ENCODE measurements at regions not wholly inside any gene's neighbourhood (a gene's known extent, or its start where the extent isn't known, plus 50 kb on each side); places are given as distances from the start of the nearest gene placed in this dataset.

- Mint-ChIP-seq H3K4me3 (no peak overlapping the region), H3K27me3 (ENCODE audit: insufficient read depth, low read depth) (no peaks in the 10 kb centered on the region), H3K27ac (no peak overlapping the region), H3K4me1 (peaks cover 13% of the 10 kb centered on the region), H3K36me3 (no peaks in the 10 kb centered on the region), H3K9me3 (peaks cover 5% of the 10 kb centered on the region)
- Histone ChIP-seq H3K27me3 (no peaks in the 10 kb centered on the region), H3K4me3 (no peak overlapping the region), H3K4me2 (no peak overlapping the region), H3K79me2 (ENCODE audit: low read depth) (no peaks in the 10 kb centered on the region), H2AFZ (replicated peaks) (no peak overlapping the region), H3K36me3 (no peaks in the 10 kb centered on the region), H3K9ac (no peak overlapping the region), H3K27ac (no peak overlapping the region), H3K9me3 (ENCODE audit: low read depth) (no peaks in the 10 kb centered on the region), H3K4me1 (peaks cover 6% of the 10 kb centered on the region), H3F3A (ENCODE audit: low read depth) (no peaks in the 10 kb centered on the region), H4K20me1 (ENCODE audit: low read depth) (no peaks in the 10 kb centered on the region)
- TF ChIP-seq EZH2phosphoT487 (IDR thresholded peaks at IDR 0.05) (no peak), CTCF (IDR thresholded peaks at IDR 0.05) (no peak), EZH2 (IDR thresholded peaks at IDR 0.05) (no peak)
- DNase-seq (ENCODE audit: low spot score) = no peak
Observed at GRCh38 chr3:99482191-99482590, 156.2 kb upstream of the COL8A1 start.

GRCh38 chr3:99481561-99481960, 156.8 kb upstream of the COL8A1 start:
- Histone ChIP-seq H4K20me1 (ENCODE audit: low read depth) (no peaks in the 10 kb centered on the region), H3K27ac (no peak overlapping the region), H3K9ac (no peak overlapping the region), H3K4me2 (no peak overlapping the region), H3K79me2 (ENCODE audit: low read depth) (no peaks in the 10 kb centered on the region), H3K4me1 (peaks cover 6% of the 10 kb centered on the region), H3K36me3 (no peaks in the 10 kb centered on the region), H3K27me3 (no peaks in the 10 kb centered on the region), H3K4me3 (no peak overlapping the region), H2AFZ (replicated peaks) (no peak overlapping the region), H3K9me3 (ENCODE audit: low read depth) (no peaks in the 10 kb centered on the region), H3F3A (ENCODE audit: low read depth) (no peaks in the 10 kb centered on the region)
- TF ChIP-seq CTCF (IDR thresholded peaks at IDR 0.05) (no peak), EZH2 (IDR thresholded peaks at IDR 0.05) (no peak), EZH2phosphoT487 (IDR thresholded peaks at IDR 0.05) (no peak)
- Mint-ChIP-seq H3K27ac (no peak overlapping the region), H3K9me3 (peaks cover 3% of the 10 kb centered on the region), H3K4me3 (no peak overlapping the region), H3K27me3 (ENCODE audit: insufficient read depth, low read depth) (peaks cover under 1% of the 10 kb centered on the region), H3K36me3 (no peaks in the 10 kb centered on the region), H3K4me1 (peaks cover 13% of the 10 kb centered on the region)
- no peak for DNase-seq (ENCODE audit: low spot score)

- Histone ChIP-seq H2AFZ (replicated peaks) (no peak overlapping the region), H3K27me3 (no peaks in the 10 kb centered on the region), H4K20me1 (ENCODE audit: low read depth) (no peaks in the 10 kb centered on the region), H3K9ac (no peak overlapping the region), H3K36me3 (no peaks in the 10 kb centered on the region), H3K79me2 (ENCODE audit: low read depth) (no peaks in the 10 kb centered on the region), H3K4me2 (no peak overlapping the region), H3K4me3 (no peak overlapping the region), H3K9me3 (ENCODE audit: low read depth) (no peaks in the 10 kb centered on the region), H3K4me1 (no peaks in the 10 kb centered on the region), H3F3A (ENCODE audit: low read depth) (no peaks in the 10 kb centered on the region), H3K27ac (no peak overlapping the region)
- Mint-ChIP-seq H3K27ac (no peak overlapping the region), H3K4me3 (no peak overlapping the region), H3K4me1 (peaks cover 1% of the 10 kb centered on the region), H3K36me3 (no peaks in the 10 kb centered on the region), H3K27me3 (ENCODE audit: insufficient read depth, low read depth) (peaks cover 2% of the 10 kb centered on the region), H3K9me3 (peaks cover 2% of the 10 kb centered on the region)
- DNase-seq (ENCODE audit: low spot score) = no peak
- TF ChIP-seq EZH2phosphoT487 (IDR thresholded peaks at IDR 0.05) (no peak), EZH2 (IDR thresholded peaks at IDR 0.05) (no peak), CTCF (IDR thresholded peaks at IDR 0.05) (no peak)
Observed at GRCh38 chr3:99479768-99480167, 158.6 kb upstream of the COL8A1 start.

Data from neural progenitor cell (in vitro differentiated cells).